Memory B cell (primary cell): ENCODE measurements at regions not wholly inside any gene's neighbourhood (a gene's known extent, or its start where the extent isn't known, plus 50 kb on each side); places are given as distances from the start of the nearest gene placed in this dataset.
"Not testable (repeated sequence)": the region's sequence is repeated elsewhere in the genome, so short reads cannot be mapped to it uniquely, and the experiment has no call there.

Source experiments
- ATAC-seq: fragments of 150-1000 bp; cut with Tn5 transposase; 2 replicates; pipeline ENCODE4 v1.10.0; 2021; ENCODE audit warnings: low read depth, mild to moderate bottlenecking, moderate library complexity
- DNase-seq, 2 donors: peaks; one replicate each; pipeline ENCODE4 v3.0.0; 2022; ENCODE audit warnings: low spot score in 2 of 2
- H3K27ac Mint-ChIP-seq: one replicate; pipeline ENCODE4 v1.8.0; 2022; ENCODE audit warnings: mild to moderate bottlenecking, moderate library complexity, mixed read lengths
- H3K27me3 Mint-ChIP-seq: one replicate; pipeline ENCODE4 v1.8.0; 2022; ENCODE audit warnings: mixed read lengths
- H3K36me3 Mint-ChIP-seq: one replicate; pipeline ENCODE4 v1.8.0; 2022; ENCODE audit warnings: mild to moderate bottlenecking, mixed read lengths
- H3K4me1 Mint-ChIP-seq: one replicate; pipeline ENCODE4 v1.8.0; 2022; ENCODE audit warnings: mixed read lengths
- H3K4me3 Mint-ChIP-seq: one replicate; pipeline ENCODE4 v1.8.0; 2022; ENCODE audit warnings: mild to moderate bottlenecking, moderate library complexity, mixed read lengths
- H3K9me3 Mint-ChIP-seq: one replicate; pipeline ENCODE4 v1.8.0; 2022; ENCODE audit warnings: mixed read lengths

GRCh38 chr6:19712012-19712688 is 125.0 kb upstream of the ID4 start:
- DNase-seq (no peak), ATAC-seq (no peak)
- Mint-ChIP-seq H3K4me3 (no peak overlapping the region), H3K4me1 (no peaks in the 10 kb centered on the region), H3K27ac (no peak overlapping the region), H3K36me3 (no peaks in the 10 kb centered on the region), H3K27me3 (no peaks in the 10 kb centered on the region), H3K9me3 (peaks cover 4% of the 10 kb centered on the region)

- no peak overlapping the region for H3K27ac Mint-ChIP-seq
- no peaks in the 10 kb centered on the region for H3K4me1 Mint-ChIP-seq
- H3K36me3 Mint-ChIP-seq, result no peaks in the 10 kb centered on the region
- no peak overlapping the region for H3K4me3 Mint-ChIP-seq
- no peaks in the 10 kb centered on the region for H3K27me3 Mint-ChIP-seq
- ATAC-seq (no peak), DNase-seq (no peak)
- peaks cover 4% of the 10 kb centered on the region for H3K9me3 Mint-ChIP-seq
These were observed 124.2 kb upstream of the ID4 start for GRCh38 chr6:19712998-19713397.

GRCh38 chr6:19713411-19713810 is 123.8 kb upstream of the ID4 start:
- H3K4me1 Mint-ChIP-seq, result no peaks in the 10 kb centered on the region
- H3K9me3 Mint-ChIP-seq, result peaks cover 6% of the 10 kb centered on the region
- H3K27me3 Mint-ChIP-seq, result no peaks in the 10 kb centered on the region
- ATAC-seq (no peak), DNase-seq (no peak)
- no peaks in the 10 kb centered on the region for H3K36me3 Mint-ChIP-seq
- H3K4me3 Mint-ChIP-seq, result no peak overlapping the region
- no peak overlapping the region for H3K27ac Mint-ChIP-seq

- Mint-ChIP-seq H3K4me1 (no peaks in the 10 kb centered on the region), H3K27me3 (no peaks in the 10 kb centered on the region), H3K9me3 (peaks cover 4% of the 10 kb centered on the region), H3K36me3 (no peaks in the 10 kb centered on the region), H3K4me3 (no peak overlapping the region), H3K27ac (no peak overlapping the region)
- DNase-seq (no peak), ATAC-seq (no peak)
These were observed 123.2 kb upstream of the ID4 start for GRCh38 chr6:19713984-19714383.

- no peak for ATAC-seq
- Mint-ChIP-seq H3K36me3 (no peaks in the 10 kb centered on the region), H3K27me3 (no peaks in the 10 kb centered on the region), H3K9me3 (peaks cover 5% of the 10 kb centered on the region), H3K27ac (no peak overlapping the region), H3K4me1 (no peaks in the 10 kb centered on the region), H3K4me3 (no peak overlapping the region)
- DNase-seq, result no peak
These were observed 122.6 kb upstream of the ID4 start for GRCh38 chr6:19714434-19715166.

GRCh38 chr6:19715167-19715551 is 122.0 kb upstream of the ID4 start:
- Mint-ChIP-seq H3K36me3 (no peaks in the 10 kb centered on the region), H3K27ac (no peak overlapping the region), H3K9me3 (peaks cover 5% of the 10 kb centered on the region), H3K4me1 (no peaks in the 10 kb centered on the region), H3K27me3 (no peaks in the 10 kb centered on the region), H3K4me3 (no peak overlapping the region)
- DNase-seq (no peak), ATAC-seq (no peak)

GRCh38 chr6:19719691-19720128 is 117.5 kb upstream of the ID4 start:
- Mint-ChIP-seq H3K27ac (no peak overlapping the region), H3K27me3 (no peaks in the 10 kb centered on the region), H3K9me3 (peaks cover 7% of the 10 kb centered on the region), H3K4me3 (no peak overlapping the region), H3K4me1 (no peaks in the 10 kb centered on the region), H3K36me3 (no peaks in the 10 kb centered on the region)
- ATAC-seq (no peak), DNase-seq (no peak)

- Mint-ChIP-seq H3K4me1 (no peaks in the 10 kb centered on the region), H3K9me3 (peaks cover 7% of the 10 kb centered on the region), H3K27ac (no peak overlapping the region), H3K36me3 (no peaks in the 10 kb centered on the region), H3K27me3 (peaks cover 1% of the 10 kb centered on the region), H3K4me3 (no peak overlapping the region)
- ATAC-seq, result no peak
- DNase-seq, result no peak
These were observed 115.3 kb upstream of the ID4 start for GRCh38 chr6:19721766-19722377.

GRCh38 chr6:19722999-19723398 is 114.2 kb upstream of the ID4 start:
- H3K9me3 Mint-ChIP-seq, result peaks cover 7% of the 10 kb centered on the region
- H3K4me3 Mint-ChIP-seq, result no peak overlapping the region
- no peak for ATAC-seq
- H3K27me3 Mint-ChIP-seq, result peaks cover 1% of the 10 kb centered on the region
- no peaks in the 10 kb centered on the region for H3K36me3 Mint-ChIP-seq
- DNase-seq, result no peak
- no peak overlapping the region for H3K27ac Mint-ChIP-seq
- no peaks in the 10 kb centered on the region for H3K4me1 Mint-ChIP-seq

GRCh38 chr6:19723545-19723944 is 113.6 kb upstream of the ID4 start:
- ATAC-seq, result no peak
- peaks cover 8% of the 10 kb centered on the region for H3K9me3 Mint-ChIP-seq
- no peaks in the 10 kb centered on the region for H3K4me1 Mint-ChIP-seq
- no peak for DNase-seq
- no peak overlapping the region for H3K4me3 Mint-ChIP-seq
- H3K27me3 Mint-ChIP-seq, result peaks cover 1% of the 10 kb centered on the region
- no peak overlapping the region for H3K27ac Mint-ChIP-seq
- no peaks in the 10 kb centered on the region for H3K36me3 Mint-ChIP-seq

- not testable (repeated sequence) for H3K36me3 Mint-ChIP-seq
These were observed 111.7 kb upstream of the ID4 start for GRCh38 chr6:19725436-19725835.

GRCh38 chr6:19731282-19731681 is 105.9 kb upstream of the ID4 start:
- H3K36me3 Mint-ChIP-seq, result no peaks in the 10 kb centered on the region
- H3K27me3 Mint-ChIP-seq, result no peaks in the 10 kb centered on the region
- no peak overlapping the region for H3K27ac Mint-ChIP-seq
- no peak for DNase-seq
- peaks cover 4% of the 10 kb centered on the region for H3K9me3 Mint-ChIP-seq
- H3K4me1 Mint-ChIP-seq, result no peaks in the 10 kb centered on the region
- ATAC-seq, result no peak
- H3K4me3 Mint-ChIP-seq, result no peak overlapping the region

More at GRCh38 chr6:19725436-19725835, 111.7 kb upstream of the ID4 start:
- H3K4me1 Mint-ChIP-seq, H3K9me3 Mint-ChIP-seq, H3K4me3 Mint-ChIP-seq, ATAC-seq, DNase-seq, H3K27ac Mint-ChIP-seq, H3K27me3 Mint-ChIP-seq: not testable (repeated sequence)

GRCh38 chr6:19734061-19734460 is 103.1 kb upstream of the ID4 start:
- no peak overlapping the region for H3K27ac Mint-ChIP-seq
- H3K27me3 Mint-ChIP-seq, result no peaks in the 10 kb centered on the region
- no peaks in the 10 kb centered on the region for H3K36me3 Mint-ChIP-seq
- DNase-seq (no peak), ATAC-seq (no peak)
- no peak overlapping the region for H3K4me3 Mint-ChIP-seq
- H3K4me1 Mint-ChIP-seq, result no peaks in the 10 kb centered on the region
- peaks cover 1% of the 10 kb centered on the region for H3K9me3 Mint-ChIP-seq

GRCh38 chr6:19734519-19734918 is 102.7 kb upstream of the ID4 start:
- H3K27ac Mint-ChIP-seq, result no peak overlapping the region
- no peaks in the 10 kb centered on the region for H3K27me3 Mint-ChIP-seq
- no peak overlapping the region for H3K4me3 Mint-ChIP-seq
- ATAC-seq (no peak), DNase-seq (no peak)
- H3K36me3 Mint-ChIP-seq, result no peaks in the 10 kb centered on the region
- H3K4me1 Mint-ChIP-seq, result no peaks in the 10 kb centered on the region
- peaks cover under 1% of the 10 kb centered on the region for H3K9me3 Mint-ChIP-seq
